Sigmoid colon (tissue), 4 donors: ENCODE measurements at regions not wholly inside any gene's neighbourhood (a gene's known extent, or its start where the extent isn't known, plus 50 kb on each side); places are given as distances from the start of the nearest gene placed in this dataset.

Experiments
- EP300 ChIP-seq, 4 donors: sonication (generic); formaldehyde crosslinking; IDR thresholded peaks; one replicate each; pipeline ENCODE4 v1.6.1; 2017; ENCODE audit warnings: antibody characterized with exemption in 4 of 4
- POLR2A ChIP-seq, 2 donors: fragments of 450-650 bp; IDR thresholded peaks; one replicate each; pipeline ENCODE4 v1.6.1; 2016; ENCODE audit warnings: antibody characterized with exemption in 2 of 2, mild to moderate bottlenecking in 2 of 2, moderate library complexity in 2 of 2
- POLR2AphosphoS5 ChIP-seq, 4 donors: sonication (generic); formaldehyde crosslinking; IDR thresholded peaks; one replicate each; pipeline ENCODE4 v1.6.1; 2017; ENCODE audit warnings: antibody characterized with exemption in 4 of 4
- TF ChIP-seq, protein P1 (sequence below), 4 experiments: fragments of 450-650 bp in 3 of 4; fragments of 200-600 bp in 1 of 4; IDR thresholded peaks; one replicate each; pipeline ENCODE4 v1.5.1; 2016 to 2019; ENCODE audit warnings: antibody characterized with exemption in 4 of 4, mild to moderate bottlenecking in 3 of 4, moderate library complexity in 2 of 4

- TF ChIP-seq, protein P1, sequence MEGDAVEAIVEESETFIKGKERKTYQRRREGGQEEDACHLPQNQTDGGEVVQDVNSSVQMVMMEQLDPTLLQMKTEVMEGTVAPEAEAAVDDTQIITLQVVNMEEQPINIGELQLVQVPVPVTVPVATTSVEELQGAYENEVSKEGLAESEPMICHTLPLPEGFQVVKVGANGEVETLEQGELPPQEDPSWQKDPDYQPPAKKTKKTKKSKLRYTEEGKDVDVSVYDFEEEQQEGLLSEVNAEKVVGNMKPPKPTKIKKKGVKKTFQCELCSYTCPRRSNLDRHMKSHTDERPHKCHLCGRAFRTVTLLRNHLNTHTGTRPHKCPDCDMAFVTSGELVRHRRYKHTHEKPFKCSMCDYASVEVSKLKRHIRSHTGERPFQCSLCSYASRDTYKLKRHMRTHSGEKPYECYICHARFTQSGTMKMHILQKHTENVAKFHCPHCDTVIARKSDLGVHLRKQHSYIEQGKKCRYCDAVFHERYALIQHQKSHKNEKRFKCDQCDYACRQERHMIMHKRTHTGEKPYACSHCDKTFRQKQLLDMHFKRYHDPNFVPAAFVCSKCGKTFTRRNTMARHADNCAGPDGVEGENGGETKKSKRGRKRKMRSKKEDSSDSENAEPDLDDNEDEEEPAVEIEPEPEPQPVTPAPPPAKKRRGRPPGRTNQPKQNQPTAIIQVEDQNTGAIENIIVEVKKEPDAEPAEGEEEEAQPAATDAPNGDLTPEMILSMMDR (IDR thresholded peaks at IDR 0.05): no peak
- TF ChIP-seq POLR2A (IDR thresholded peaks at IDR 0.05) (no peak), POLR2AphosphoS5 (IDR thresholded peaks at IDR 0.05) (no peak), EP300 (IDR thresholded peaks at IDR 0.05) (no peak)
Measured at GRCh38 chr5:36438765-36439561, 137.3 kb upstream of the RANBP3L start.
